ENCODE measurements at regions not wholly inside any gene's neighbourhood (a gene's known extent, or its start where the extent isn't known, plus 50 kb on each side); places are given as distances from the start of the nearest gene placed in this dataset.

GRCh38 chr4:163988865-163989264 lies 494.4 kb downstream of the TMA16 start:
- intact Hi-C loops (cut with DNase I): no loop called here
- ATAC-seq (ENCODE audit: poor library complexity): no peak
- DNase-seq: no peak

GRCh38 chr4:163991298-163991865 lies 496.9 kb downstream of the TMA16 start:
- ATAC-seq (ENCODE audit: poor library complexity): no peak
- intact Hi-C loops (cut with DNase I): no loop called here

GRCh38 chr4:164009435-164009834 lies 514.9 kb downstream of the TMA16 start:
- DNase-seq: no peak
- intact Hi-C loops (cut with DNase I): no loop called here
- no peak for ATAC-seq (ENCODE audit: poor library complexity)

More at GRCh38 chr4:163991298-163991865, 496.9 kb downstream of the TMA16 start:
- DNase-seq: no peak

- no peak for DNase-seq
- no peak for ATAC-seq (ENCODE audit: poor library complexity)
- intact Hi-C loops (cut with DNase I): no loop called here
These were observed 517.3 kb downstream of the TMA16 start for GRCh38 chr4:164011791-164012190.

- ATAC-seq (ENCODE audit: poor library complexity) (no peak), DNase-seq (no peak)
- intact Hi-C loops (cut with DNase I): no loop called here
These were observed 518.0 kb downstream of the TMA16 start for GRCh38 chr4:164012396-164013027.

- ATAC-seq (ENCODE audit: poor library complexity) (no peak), DNase-seq (no peak)
- intact Hi-C loops (cut with DNase I): no loop called here
These were observed 527.5 kb downstream of the TMA16 start for GRCh38 chr4:164021947-164022346.

GRCh38 chr4:164023214-164023613 lies 528.7 kb downstream of the TMA16 start:
- DNase-seq: no peak
- intact Hi-C loops (cut with DNase I): no loop called here
- ATAC-seq (ENCODE audit: poor library complexity): no peak

- DNase-seq (no peak), ATAC-seq (ENCODE audit: poor library complexity) (no peak)
- intact Hi-C loops (cut with DNase I): no loop called here
These were observed 533.3 kb downstream of the TMA16 start for GRCh38 chr4:164027805-164028204.

GRCh38 chr4:164039482-164039881 lies 545.0 kb downstream of the TMA16 start:
- intact Hi-C loops (cut with DNase I): no loop called here
- ATAC-seq (ENCODE audit: poor library complexity): no peak
- no peak for DNase-seq

GRCh38 chr4:164056426-164057142 lies 562.1 kb downstream of the TMA16 start:
- intact Hi-C loops (cut with DNase I): no loop called here
- ATAC-seq (ENCODE audit: poor library complexity): no peak

GRCh38 chr4:164058776-164059445 lies 564.4 kb downstream of the TMA16 start:
- ATAC-seq (ENCODE audit: poor library complexity) (no peak), DNase-seq (no peak)
- intact Hi-C loops (cut with DNase I): no loop called here

More at GRCh38 chr4:164056426-164057142, 562.1 kb downstream of the TMA16 start:
- no peak for DNase-seq

- DNase-seq (no peak), ATAC-seq (ENCODE audit: poor library complexity) (no peak)
- intact Hi-C loops (cut with DNase I): no loop called here
These were observed 566.0 kb downstream of the TMA16 start for GRCh38 chr4:164060456-164060855.

- DNase-seq: no peak
- ATAC-seq (ENCODE audit: poor library complexity): no peak
- intact Hi-C loops (cut with DNase I): no loop called here
These were observed 573.9 kb downstream of the TMA16 start for GRCh38 chr4:164068392-164068791.

- intact Hi-C loops (cut with DNase I): no loop called here
- ATAC-seq (ENCODE audit: poor library complexity): no peak
- DNase-seq: no peak
These were observed 576.1 kb downstream of the TMA16 start for GRCh38 chr4:164070625-164071024.

GRCh38 chr4:164081371-164081770 lies 586.9 kb downstream of the TMA16 start:
- intact Hi-C loops (cut with DNase I): no loop called here
- no peak for DNase-seq
- no peak for ATAC-seq (ENCODE audit: poor library complexity)

GRCh38 chr4:164081801-164082200 lies 587.3 kb downstream of the TMA16 start:
- intact Hi-C loops (cut with DNase I): no loop called here
- no peak for ATAC-seq (ENCODE audit: poor library complexity)
- no peak for DNase-seq

GRCh38 chr4:164087733-164088132 lies 593.2 kb downstream of the TMA16 start:
- DNase-seq (no peak), ATAC-seq (ENCODE audit: poor library complexity) (no peak)
- intact Hi-C loops (cut with DNase I): no loop called here

GRCh38 chr4:164095313-164096110 lies 601.0 kb downstream of the TMA16 start:
- ATAC-seq (ENCODE audit: poor library complexity) (no peak), DNase-seq (no peak)
- intact Hi-C loops (cut with DNase I): no loop called here
